GM18858 (cell line): ENCODE measurements at regions not wholly inside any gene's neighbourhood (a gene's known extent, or its start where the extent isn't known, plus 50 kb on each side); places are given as distances from the start of the nearest gene placed in this dataset.
"Not testable (repeated sequence)": the region's sequence is repeated elsewhere in the genome, so short reads cannot be mapped to it uniquely, and the experiment has no call there.

ENCODE experiments used
- ATAC-seq: cut with Tn5 transposase; IDR thresholded peaks from one replicate; pipeline ENCODE4 v1.9.1; 2021; ENCODE audit not compliant: unreplicated experiment

DNA sequence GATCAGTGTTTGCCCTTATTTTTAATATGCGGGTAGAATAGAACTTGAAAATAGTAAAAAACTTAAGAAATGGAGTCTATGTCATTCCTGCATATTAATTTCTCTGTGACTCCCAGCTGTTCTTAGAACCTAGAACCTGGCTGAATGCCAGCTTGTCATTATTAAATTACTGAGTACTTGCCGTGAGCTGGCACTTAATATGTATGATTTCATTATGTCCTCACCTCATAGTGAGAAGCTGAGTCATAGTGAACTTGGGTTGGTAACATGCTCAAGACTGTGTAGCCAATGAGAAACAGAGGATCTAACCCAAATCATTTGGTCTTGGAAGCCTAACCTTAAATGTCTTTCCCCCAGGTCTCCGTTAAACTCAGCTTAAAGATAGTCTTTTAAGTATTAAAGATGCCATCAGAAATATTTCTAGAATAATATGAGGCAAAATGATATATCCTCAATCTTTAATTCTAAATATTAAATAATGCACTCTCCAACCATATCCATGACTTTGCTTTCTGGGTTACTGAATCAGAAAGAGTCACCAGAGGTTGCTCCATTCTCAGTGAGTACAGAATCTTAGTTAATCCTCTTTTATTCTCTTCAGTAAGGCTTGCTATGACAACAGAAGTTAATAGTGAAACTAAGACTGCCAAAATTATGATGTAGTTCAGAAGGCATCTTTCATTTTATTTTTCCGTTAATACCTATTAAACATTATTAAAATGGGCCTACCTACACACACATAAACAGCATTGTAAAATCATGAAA lies 58.6 kb upstream of the TLL1 start:
- ATAC-seq, result no peak

DNA sequence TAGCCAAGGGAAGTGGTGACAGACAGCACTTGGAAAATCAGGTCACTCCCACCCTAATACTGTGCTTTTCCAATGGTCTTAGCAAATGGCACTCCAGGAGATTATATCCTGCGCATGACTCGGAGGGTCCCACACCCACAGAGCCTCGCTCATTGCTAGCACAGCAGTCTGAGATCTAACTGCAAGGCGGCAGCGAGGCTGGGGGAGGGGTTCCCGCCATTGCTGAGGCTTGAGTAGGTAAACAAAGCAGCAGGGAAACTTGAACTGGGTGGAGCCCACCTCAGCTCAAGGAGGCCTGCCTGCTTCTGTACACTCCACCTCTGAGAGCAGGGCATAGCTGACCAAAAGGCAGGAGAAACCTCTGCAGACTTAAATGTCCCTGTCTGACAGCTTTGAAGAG lies 53.9 kb upstream of the TLL1 start:
- not testable (repeated sequence) for ATAC-seq
